ENCODE measurements at regions not wholly inside any gene's neighbourhood (a gene's known extent, or its start where the extent isn't known, plus 50 kb on each side); places are given as distances from the start of the nearest gene placed in this dataset.

- H3K36me3 ChIP-seq (ENCODE audit: insufficient read depth, low read length) = no peaks in the 10 kb centered on the region
- H3K9me3 ChIP-seq (ENCODE audit: control insufficient read depth, insufficient read depth, low read length) = no peaks in the 10 kb centered on the region; the same call in 1 of the 2 replicates
- H3K9ac ChIP-seq (ENCODE audit: low read depth, low read length) = no peak overlapping the region
Measured at GRCh38 chr2:12044857-12045256, 298.4 kb downstream of the LPIN1 start.

GRCh38 chr2:12045864-12046291, 299.4 kb downstream of the LPIN1 start:
- Histone ChIP-seq H3K9ac (ENCODE audit: low read depth, low read length) (no peak overlapping the region), H3K9me3 (ENCODE audit: control insufficient read depth, insufficient read depth, low read length) (no peaks in the 10 kb centered on the region), H3K4me1 (ENCODE audit: insufficient read depth, low read length) (peaks cover 2% of the 10 kb centered on the region; the same call in 1 of the 2 replicates), H3K36me3 (ENCODE audit: insufficient read depth, low read length) (no peaks in the 10 kb centered on the region)

More at GRCh38 chr2:12044857-12045256, 298.4 kb downstream of the LPIN1 start:
- H3K4me1 ChIP-seq (ENCODE audit: insufficient read depth, low read length) = 0 out of 2 replicates have a peak, but pooled peaks cover 2% of the 10 kb centered on the region

- Histone ChIP-seq H3K9ac (ENCODE audit: low read depth, low read length) (no peak overlapping the region), H3K36me3 (ENCODE audit: insufficient read depth, low read length) (no peaks in the 10 kb centered on the region), H3K4me1 (ENCODE audit: insufficient read depth, low read length) (peaks cover 2% of the 10 kb centered on the region; the same call in 1 of the 2 replicates), H3K9me3 (ENCODE audit: control insufficient read depth, insufficient read depth, low read length) (no peaks in the 10 kb centered on the region)
Measured at GRCh38 chr2:12046641-12047040, 300.2 kb downstream of the LPIN1 start.

GRCh38 chr2:12047761-12048160, 301.3 kb downstream of the LPIN1 start:
- Histone ChIP-seq H3K36me3 (ENCODE audit: insufficient read depth, low read length) (no peaks in the 10 kb centered on the region), H3K9me3 (ENCODE audit: control insufficient read depth, insufficient read depth, low read length) (no peaks in the 10 kb centered on the region), H3K4me1 (ENCODE audit: insufficient read depth, low read length) (peaks cover 2% of the 10 kb centered on the region; the same call in 1 of the 2 replicates), H3K9ac (ENCODE audit: low read depth, low read length) (no peak overlapping the region)

- Histone ChIP-seq H3K36me3 (ENCODE audit: insufficient read depth, low read length) (no peaks in the 10 kb centered on the region), H3K4me1 (ENCODE audit: insufficient read depth, low read length) (peaks cover 2% of the 10 kb centered on the region; the same call in 1 of the 2 replicates), H3K9me3 (ENCODE audit: control insufficient read depth, insufficient read depth, low read length) (no peaks in the 10 kb centered on the region), H3K9ac (ENCODE audit: low read depth, low read length) (no peak overlapping the region)
Measured at GRCh38 chr2:12048550-12048949, 302.1 kb downstream of the LPIN1 start.

GRCh38 chr2:12050396-12050795, 304.0 kb downstream of the LPIN1 start:
- Histone ChIP-seq H3K9ac (ENCODE audit: low read depth, low read length) (no peak overlapping the region), H3K9me3 (ENCODE audit: control insufficient read depth, insufficient read depth, low read length) (no peaks in the 10 kb centered on the region), H3K4me1 (ENCODE audit: insufficient read depth, low read length) (peaks cover 2% of the 10 kb centered on the region; the same call in 1 of the 2 replicates), H3K36me3 (ENCODE audit: insufficient read depth, low read length) (no peaks in the 10 kb centered on the region)

- H3K36me3 ChIP-seq (ENCODE audit: insufficient read depth, low read length) = no peaks in the 10 kb centered on the region
- H3K4me1 ChIP-seq (ENCODE audit: insufficient read depth, low read length) = no peaks in the 10 kb centered on the region; the same call in 1 of the 2 replicates
Measured at GRCh38 chr2:12051831-12052230, 305.4 kb downstream of the LPIN1 start.

GRCh38 chr2:12052796-12053195, 306.4 kb downstream of the LPIN1 start:
- Histone ChIP-seq H3K9ac (ENCODE audit: low read depth, low read length) (no peak overlapping the region), H3K9me3 (ENCODE audit: control insufficient read depth, insufficient read depth, low read length) (no peaks in the 10 kb centered on the region), H3K4me1 (ENCODE audit: insufficient read depth, low read length) (peaks cover 6% of the 10 kb centered on the region; the same call in 1 of the 2 replicates), H3K36me3 (ENCODE audit: insufficient read depth, low read length) (no peaks in the 10 kb centered on the region)

More at GRCh38 chr2:12051831-12052230, 305.4 kb downstream of the LPIN1 start:
- H3K9ac ChIP-seq (ENCODE audit: low read depth, low read length) = no peak overlapping the region
- H3K9me3 ChIP-seq (ENCODE audit: control insufficient read depth, insufficient read depth, low read length) = no peaks in the 10 kb centered on the region

- peaks cover 9% of the 10 kb centered on the region; the same call in 1 of the 2 replicates for H3K4me1 ChIP-seq (ENCODE audit: insufficient read depth, low read length)
- H3K9ac ChIP-seq (ENCODE audit: low read depth, low read length) = no peak overlapping the region
- H3K9me3 ChIP-seq (ENCODE audit: control insufficient read depth, insufficient read depth, low read length) = no peaks in the 10 kb centered on the region
- H3K36me3 ChIP-seq (ENCODE audit: insufficient read depth, low read length) = no peaks in the 10 kb centered on the region
Measured at GRCh38 chr2:12054956-12055618, 308.7 kb downstream of the LPIN1 start.

GRCh38 chr2:12057436-12058166, 311.2 kb downstream of the LPIN1 start:
- H3K4me1 ChIP-seq (ENCODE audit: insufficient read depth, low read length) = peaks cover 10% of the 10 kb centered on the region; the same call in 1 of the 2 replicates
- no peak overlapping the region for H3K9ac ChIP-seq (ENCODE audit: low read depth, low read length)

GRCh38 chr2:12059616-12060441, 313.4 kb downstream of the LPIN1 start:
- Histone ChIP-seq H3K36me3 (ENCODE audit: insufficient read depth, low read length) (no peaks in the 10 kb centered on the region), H3K9me3 (ENCODE audit: control insufficient read depth, insufficient read depth, low read length) (no peaks in the 10 kb centered on the region), H3K4me1 (ENCODE audit: insufficient read depth, low read length) (peaks cover 10% of the 10 kb centered on the region; the same call in 1 of the 2 replicates), H3K9ac (ENCODE audit: low read depth, low read length) (no peak overlapping the region)

More at GRCh38 chr2:12057436-12058166, 311.2 kb downstream of the LPIN1 start:
- Histone ChIP-seq H3K9me3 (ENCODE audit: control insufficient read depth, insufficient read depth, low read length) (no peaks in the 10 kb centered on the region), H3K36me3 (ENCODE audit: insufficient read depth, low read length) (no peaks in the 10 kb centered on the region)

GRCh38 chr2:12060886-12061285, 314.5 kb downstream of the LPIN1 start:
- H3K9me3 ChIP-seq (ENCODE audit: control insufficient read depth, insufficient read depth, low read length) = no peaks in the 10 kb centered on the region
- H3K9ac ChIP-seq (ENCODE audit: low read depth, low read length) = no peak overlapping the region
- peaks cover 10% of the 10 kb centered on the region; the same call in 1 of the 2 replicates for H3K4me1 ChIP-seq (ENCODE audit: insufficient read depth, low read length)
- H3K36me3 ChIP-seq (ENCODE audit: insufficient read depth, low read length) = no peaks in the 10 kb centered on the region

- peaks cover 10% of the 10 kb centered on the region; the same call in 1 of the 2 replicates for H3K4me1 ChIP-seq (ENCODE audit: insufficient read depth, low read length)
- H3K9me3 ChIP-seq (ENCODE audit: control insufficient read depth, insufficient read depth, low read length) = 0 out of 2 replicates have a peak, but pooled peaks cover 2% of the 10 kb centered on the region
- no peaks in the 10 kb centered on the region for H3K36me3 ChIP-seq (ENCODE audit: insufficient read depth, low read length)
- H3K9ac ChIP-seq (ENCODE audit: low read depth, low read length) = no peak overlapping the region
Measured at GRCh38 chr2:12061286-12062052, 315.0 kb downstream of the LPIN1 start.
